Activated T-cell treated with anti-CD3 and anti-CD28 coated beads, Interleukin-2, amount 50 U/mL, for 1 hour (primary cell): ENCODE measurements at regions not wholly inside any gene's neighbourhood (a gene's known extent, or its start where the extent isn't known, plus 50 kb on each side); places are given as distances from the start of the nearest gene placed in this dataset.
"Not testable (repeated sequence)": the region's sequence is repeated elsewhere in the genome, so short reads cannot be mapped to it uniquely, and the experiment has no call there.

Source experiments
- DNase-seq: peaks from one replicate; pipeline ENCODE4 v3.0.0-alpha.2; 2020

GRCh38 chr5:8491254-8491653 is 622.3 kb downstream of the MTRR start:
- no peak for DNase-seq

GRCh38 chr5:8493176-8493575 is 624.2 kb downstream of the MTRR start:
- DNase-seq: no peak

GRCh38 chr5:8500426-8500825 is 631.5 kb downstream of the MTRR start:
- no peak for DNase-seq

GRCh38 chr5:8505196-8505595 is 636.2 kb downstream of the MTRR start:
- DNase-seq: no peak

- DNase-seq: no peak
Measured at GRCh38 chr5:8508231-8508630, 639.3 kb downstream of the MTRR start.

GRCh38 chr5:8516356-8516755 is 647.4 kb downstream of the MTRR start:
- no peak for DNase-seq

GRCh38 chr5:8517456-8517855 is 648.5 kb downstream of the MTRR start:
- DNase-seq: no peak

GRCh38 chr5:8520917-8521316 is 652.0 kb downstream of the MTRR start:
- DNase-seq: no peak

GRCh38 chr5:8521991-8522390 is 653.0 kb downstream of the MTRR start:
- no peak for DNase-seq

- DNase-seq: no peak
Measured at GRCh38 chr5:8522646-8523045, 653.7 kb downstream of the MTRR start.

- DNase-seq: no peak
Measured at GRCh38 chr5:8523501-8523900, 654.6 kb downstream of the MTRR start.

- no peak for DNase-seq
Measured at GRCh38 chr5:8525819-8526218, 656.9 kb downstream of the MTRR start.

GRCh38 chr5:8528106-8528505 is 659.2 kb downstream of the MTRR start:
- no peak for DNase-seq

- no peak for DNase-seq
Measured at GRCh38 chr5:8538821-8539220, 669.9 kb downstream of the MTRR start.

GRCh38 chr5:8540317-8540716 is 671.4 kb downstream of the MTRR start:
- no peak for DNase-seq

- no peak for DNase-seq
Measured at GRCh38 chr5:8550921-8551320, 682.0 kb downstream of the MTRR start.

GRCh38 chr5:8553364-8553763 is 684.4 kb downstream of the MTRR start:
- no peak for DNase-seq

- DNase-seq: no peak
Measured at GRCh38 chr5:8557728-8558127, 688.8 kb downstream of the MTRR start.

GRCh38 chr5:8560776-8561175 is 691.8 kb downstream of the MTRR start:
- DNase-seq: no peak

GRCh38 chr5:8561224-8561840 is 692.4 kb downstream of the MTRR start:
- no peak for DNase-seq

- no peak for DNase-seq
Measured at GRCh38 chr5:8561854-8562253, 692.9 kb downstream of the MTRR start.

- not testable (repeated sequence) for DNase-seq
Measured at GRCh38 chr5:8563540-8563939, 694.6 kb downstream of the MTRR start.

- no peak for DNase-seq
Measured at GRCh38 chr5:8568858-8569257, 699.9 kb downstream of the MTRR start.

- DNase-seq: no peak
Measured at GRCh38 chr5:8570528-8570927, 701.6 kb downstream of the MTRR start.

GRCh38 chr5:8576178-8576577 is 707.2 kb downstream of the MTRR start:
- DNase-seq: no peak

- no peak for DNase-seq
Measured at GRCh38 chr5:8577792-8578191, 708.8 kb downstream of the MTRR start.
